K562 (cell line): ENCODE measurements at regions not wholly inside any gene's neighbourhood (a gene's known extent, or its start where the extent isn't known, plus 50 kb on each side); places are given as distances from the start of the nearest gene placed in this dataset.

Experiments
- ATAC-seq: fragments of 200-7000 bp; cut with Tn5 transposase; 3 replicates; pipeline ENCODE4 v1.9.1; 2020; ENCODE audit warnings: moderate library complexity
- BruUV-seq: library from RNA; stranded (reverse); fragments of 400-500 nt; replicated peaks from 2 replicates; lab custom pipeline; 2021; lab: Mats Ljungman, UMichigan
- CTCF ChIA-PET: fragments of 300-600 bp; formaldehyde crosslinking; extraction: SDS; loops from one replicate; lab custom pipeline; 2021; ENCODE audit warnings: low intra/inter-chr PET ratio; lab: Yijun Ruan, JAX
- POLR2A ChIA-PET: fragments of 300-600, 350-650 bp; sonication (Branson Sonifier 250); formaldehyde crosslinking; extraction: SDS; loops from one replicate; lab custom pipeline; 2021; ENCODE audit warnings: antibody characterized with exemption, inconsistent platforms; lab: Yijun Ruan, JAX
- DNase-seq, 4 experiments: peaks; one replicate each; pipeline versions ENCODE4 v3.0.0 to v3.0.0-alpha.2; 2011 to 2018; ENCODE audit warnings: low spot score in 3 of 4, mixed read lengths in 3 of 4; ENCODE audit errors: extremely low read depth in 1 of 4
- FAIRE-seq: peaks from 2 replicates; lab custom pipeline; 2011; peaks lifted over from hg19 to GRCh38; lab: Jason Lieb, UNC
- H2AFZ ChIP-seq: 2 replicates; pipeline ENCODE4 v1.6.0; 2011; ENCODE audit warnings: low read depth, low read length, control low read depth, inconsistent platforms
- H3K27ac ChIP-seq: fragments of 200-600 bp; 3 replicates; pipeline ENCODE4 v1.8.0; 2011; ENCODE audit warnings: low read depth, mild to moderate bottlenecking, control low read depth, inconsistent platforms, low read length, moderate library complexity, mixed read lengths; ENCODE audit errors: extremely low read depth
- H3K27me3 ChIP-seq, 2 experiments: fragments of 300-600 bp in 1 of 2; 2 replicates in 1 of 2; 3 replicates in 1 of 2; pipeline versions ENCODE4 v1.6.0 to v1.8.0; 2011; ENCODE audit warnings: inconsistent platforms in 2 of 2, low read length in 2 of 2, mild to moderate bottlenecking in 1 of 2, mixed read lengths in 1 of 2, moderate library complexity in 1 of 2; ENCODE audit not compliant: control insufficient read depth in 2 of 2, insufficient read depth in 2 of 2
- H3K36me3 ChIP-seq: fragments of 300-600 bp; 3 replicates; pipeline ENCODE4 v1.8.0; 2011; ENCODE audit warnings: mild to moderate bottlenecking, low read length, inconsistent platforms; ENCODE audit not compliant: control insufficient read depth, insufficient read depth
- H3K4me1 ChIP-seq, 2 experiments: fragments of 200-600 bp in 1 of 2; replicated peaks in 1 of 2; 2 replicates in 1 of 2; 3 replicates in 1 of 2; pipeline versions ENCODE4 v1.5.1 to v1.8.0; 2011; ENCODE audit warnings: inconsistent platforms in 2 of 2, low read length in 2 of 2, mild to moderate bottlenecking in 1 of 2, mixed read lengths in 1 of 2, moderate library complexity in 1 of 2; ENCODE audit not compliant: control insufficient read depth in 2 of 2, insufficient read depth in 2 of 2
- H3K4me2 ChIP-seq: 2 replicates; pipeline ENCODE4 v1.6.1; 2011; ENCODE audit warnings: low read length, control low read depth, inconsistent platforms, mixed read lengths; ENCODE audit not compliant: insufficient read depth
- H3K4me3 ChIP-seq: fragments of 200-600 bp; sonication (generic), shearing (Covaris generic); 2 replicates; pipeline ENCODE4 v1.5.1; 2016; ENCODE audit warnings: control low read depth, inconsistent platforms
- H3K79me2 ChIP-seq: fragments of 200-600 bp; 3 replicates; pipeline ENCODE4 v1.8.0; 2011; ENCODE audit warnings: low read length, inconsistent platforms; ENCODE audit not compliant: control insufficient read depth, insufficient read depth
- H3K9ac ChIP-seq, 2 experiments: 2 replicates each; pipeline versions ENCODE4 v1.6.0 to v1.6.1; 2011; ENCODE audit warnings: low read depth in 2 of 2, low read length in 2 of 2, control low read depth in 1 of 2, inconsistent platforms in 1 of 2, mild to moderate bottlenecking in 1 of 2, mixed read lengths in 1 of 2; ENCODE audit not compliant: insufficient read depth in 1 of 2
- H3K9me1 ChIP-seq: one replicate; pipeline ENCODE4 v1.6.0; 2011; ENCODE audit warnings: inconsistent platforms, mild to moderate bottlenecking, low read length, moderate library complexity; ENCODE audit not compliant: control insufficient read depth, insufficient read depth
- H3K9me3 ChIP-seq: replicated peaks from 2 replicates; pipeline ENCODE4 v1.5.1; 2011; ENCODE audit warnings: low read depth, low read length, inconsistent platforms; ENCODE audit not compliant: control insufficient read depth, insufficient read depth
- H4K20me1 ChIP-seq: replicated peaks from 2 replicates; pipeline ENCODE4 v1.6.1; 2011; ENCODE audit warnings: low read length, inconsistent platforms, mixed read lengths; ENCODE audit not compliant: control insufficient read depth, insufficient read depth
- BRD9 ChIP-seq: fragments of 450-650 bp; IDR thresholded peaks from 2 replicates; pipeline ENCODE4 v1.6.1; 2018; ENCODE audit warnings: low read depth; ENCODE audit not compliant: partially characterized antibody
- CEBPB ChIP-seq: fragments of 450-650 bp; IDR thresholded peaks from 2 replicates; pipeline ENCODE4 v1.6.1; 2016; ENCODE audit warnings: missing genetic modification characterization, missing compliant biosample characterization
- CTBP1 ChIP-seq: fragments of 450-650 bp; IDR thresholded peaks from 2 replicates; pipeline ENCODE4 v1.6.1; 2016; ENCODE audit warnings: borderline replicate concordance
- DMBX1 ChIP-seq: fragments of 250-450 bp; sonication (Bioruptor Pico); IDR thresholded peaks from 2 replicates; pipeline ENCODE4 v1.8.0; 2022; ENCODE audit warnings: inconsistent platforms, mild to moderate bottlenecking, moderate library complexity, borderline replicate concordance
- KLF10 ChIP-seq: fragments of 250-450 bp; sonication (Bioruptor Pico); IDR thresholded peaks from 2 replicates; pipeline ENCODE4 v1.6.1; 2021; ENCODE audit warnings: matching md5 sums
- LEF1 ChIP-seq: fragments of 450-650 bp; IDR thresholded peaks from 2 replicates; pipeline ENCODE4 v1.6.1; 2016; ENCODE audit warnings: mild to moderate bottlenecking
- PML ChIP-seq: IDR thresholded peaks from 2 replicates; pipeline ENCODE4 v1.6.1; 2012; ENCODE audit warnings: low read length, inconsistent platforms
- POLR2AphosphoS2 ChIP-seq: IDR thresholded peaks from 2 replicates; pipeline ENCODE4 v1.6.1; 2012; ENCODE audit warnings: low read length, improper control_type of control experiment
- POU5F1 ChIP-seq: fragments of 150-350 bp; IDR thresholded peaks from 2 replicates; pipeline ENCODE4 v1.6.1; 2014; ENCODE audit warnings: borderline replicate concordance, low read length, low read depth, mild to moderate bottlenecking; ENCODE audit not compliant: partially characterized antibody
- RBFOX2 ChIP-seq: fragments of 200-400 bp; formaldehyde crosslinking; IDR thresholded peaks from 2 replicates; pipeline ENCODE4 v1.6.1; 2017; ENCODE audit warnings: low read depth, mild to moderate bottlenecking, low read length, moderate library complexity
- SAFB ChIP-seq: fragments of 200-400 bp; formaldehyde crosslinking; IDR thresholded peaks from 2 replicates; pipeline ENCODE4 v1.6.1; 2017; ENCODE audit warnings: low read depth, low read length, borderline replicate concordance
- SMAD2 ChIP-seq: fragments of 150-350 bp; IDR thresholded peaks from 2 replicates; pipeline ENCODE4 v1.6.1; 2014; ENCODE audit warnings: low read depth, mild to moderate bottlenecking, low read length
- ZBTB1 ChIP-seq: sonication (generic); formaldehyde crosslinking; IDR thresholded peaks from 2 replicates; pipeline ENCODE4 v1.8.1; 2023; ENCODE audit warnings: missing genetic modification reagents, low read depth, mild to moderate bottlenecking, borderline replicate concordance
- ZNF124 ChIP-seq: sonication (generic); formaldehyde crosslinking; IDR thresholded peaks from 2 replicates; pipeline ENCODE4 v1.8.1; 2022; ENCODE audit warnings: missing genetic modification reagents
- ZNF24 ChIP-seq: fragments of 450-650 bp; IDR thresholded peaks from 2 replicates; pipeline ENCODE4 v1.6.1; 2016
- WGBS: fragments of 100-300 bp; shearing (Covaris generic); methylation state at CpG from one replicate; pipeline ENCODE4 v1.1.6; 2016; ENCODE audit warnings: low coverage, mixed read lengths; ENCODE audit not compliant: insufficient coverage; ENCODE audit errors: missing lambda C conversion rate; 5-methylcytosine and 5-hydroxymethylcytosine counted together
- in situ Hi-C: fragments of 300-500 bp; cut with MboI; formaldehyde crosslinking; loops from 4 replicates; pipeline ENCODE4 v1.15.0; 2018; ENCODE audit warnings: inconsistent platforms, mixed read lengths
- intact Hi-C: fragments of 100-400 bp; cut with micrococcal nuclease; formaldehyde crosslinking; loops from 2 replicates; pipeline ENCODE4 v1.14.2; 2022
- TF ChIP-seq, protein P1 (sequence below), 2 experiments: fragments of 450-650 bp; IDR thresholded peaks; 2 replicates each; pipeline ENCODE4 v1.6.1; 2016
- TF ChIP-seq, protein P2 (sequence below): fragments of 450-650 bp; IDR thresholded peaks from 2 replicates; pipeline ENCODE4 v1.6.1; 2016; ENCODE audit warnings: mild to moderate bottlenecking

DNA sequence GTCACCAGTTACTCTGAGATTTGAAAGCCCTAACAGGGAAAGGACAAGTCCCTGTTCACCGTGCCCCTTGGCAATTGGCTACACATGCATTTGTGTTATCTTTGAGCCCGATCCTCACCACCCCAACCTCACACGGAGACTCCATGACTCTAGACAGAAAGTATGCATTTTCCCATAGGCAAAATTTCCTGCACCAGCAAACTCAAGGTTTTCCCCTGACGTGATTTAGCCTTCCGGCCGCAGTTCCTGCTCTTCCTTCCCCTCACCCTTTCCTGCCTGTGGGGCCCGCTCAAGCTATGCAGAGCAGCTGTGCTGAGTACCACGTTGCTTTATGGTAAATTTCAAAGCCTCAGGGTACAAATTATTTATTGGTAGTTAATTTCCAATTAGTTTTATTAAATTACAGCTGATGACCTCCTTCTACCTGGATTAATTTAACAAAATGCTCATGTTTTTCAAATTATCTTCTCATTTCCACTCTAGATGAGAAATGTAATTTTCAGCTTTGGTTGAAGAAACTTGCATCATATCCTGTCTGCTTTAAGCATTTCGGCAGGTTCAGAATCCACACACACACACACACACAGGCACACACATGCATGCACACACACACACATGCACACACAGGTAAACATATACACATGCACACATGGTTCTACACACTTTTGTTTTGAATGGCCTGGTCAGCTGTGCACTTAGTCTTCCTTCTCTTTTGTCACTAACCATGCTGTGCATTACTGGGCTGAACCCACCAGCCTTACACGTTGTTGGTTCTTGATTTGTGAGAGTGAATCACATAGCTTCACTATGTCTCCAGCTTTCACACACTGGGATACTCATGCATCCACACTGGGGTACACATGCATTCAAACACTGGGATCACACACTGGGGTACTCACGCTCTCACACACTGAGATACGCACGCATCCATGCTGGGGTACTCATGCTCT is 283.1 kb upstream of the PITRM1 start (continued):
- no peak for TF ChIP-seq ZNF124
- TF ChIP-seq SMAD2, result no peak
- TF ChIP-seq RBFOX2, result no peak
- no peak for TF ChIP-seq BRD9

DNA sequence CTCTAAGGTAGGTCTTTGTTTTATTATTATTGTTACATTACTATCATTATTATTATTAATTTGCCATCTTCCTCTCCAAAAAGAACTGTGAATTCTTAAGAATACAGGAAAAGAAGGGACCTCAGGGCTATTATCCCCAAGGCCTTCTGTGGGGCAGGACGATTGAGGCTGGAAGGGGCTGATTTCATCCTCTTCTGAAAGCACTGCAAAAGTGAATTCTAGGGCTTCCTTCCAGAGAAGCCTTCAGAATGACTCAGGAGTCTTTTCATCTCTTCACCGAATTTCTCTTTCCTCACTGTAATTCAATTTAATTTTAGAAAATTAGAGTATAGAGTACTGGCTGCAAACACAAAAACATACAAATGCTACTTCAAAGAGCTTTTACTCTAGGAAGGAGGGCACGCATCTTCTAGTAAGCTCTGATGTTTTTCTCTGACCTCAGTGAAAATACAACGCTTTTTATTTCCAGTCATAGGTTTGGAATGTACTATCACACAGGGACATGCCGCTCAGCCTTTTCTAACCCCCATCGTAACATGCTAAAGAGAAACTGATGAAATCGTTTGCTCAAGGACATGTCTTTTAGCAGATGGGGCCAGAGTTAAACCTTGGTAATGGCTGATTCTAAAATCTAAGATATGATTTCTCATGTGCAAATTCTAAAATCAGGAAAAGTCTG is 280.2 kb upstream of the PITRM1 start:
- Histone ChIP-seq H3K27ac (no peak overlapping the region), H3K9me3 (no peaks in the 10 kb centered on the region), H3K36me3 (no peaks in the 10 kb centered on the region), H4K20me1 (no peaks in the 10 kb centered on the region; the same call in 1 of the 2 replicates), H3K4me2 (no peak overlapping the region), H3K4me1 (no peaks in the 10 kb centered on the region), H3K4me3 (no peak overlapping the region), H3K27me3 (peaks cover 0 to 16% of the 10 kb centered on the region in 2 experiments; a peak in 3 of 5 replicates), H3K79me2 (no peaks in the 10 kb centered on the region), H3K9me1 (no peaks in the 10 kb centered on the region), H3K9ac (no peak overlapping the region), H2AFZ (no peak overlapping the region)
- WGBS, result 11% methylated on average over 7 of the region's 7 CpGs
- ChIA-PET POLR2A (interaction anchor here (1.2 to 1.7 kb wide), 2 partner anchors 17 to 27 kb away, joined by 3 to 6 read pairs; no protein-coding TSS in a partner anchor), CTCF (no interaction called here)
- ATAC-seq (no peak), FAIRE-seq (no peak), DNase-seq (no peak)
- no TSS peak for BruUV-seq
- intact Hi-C loops (no loop called here), in situ Hi-C loops (no loop called here)
- TF ChIP-seq KLF10 (CRISPR knock-in tag) (no peak), ZBTB1 (no peak), CTBP1 (no peak), POLR2AphosphoS2 (no peak), PML (no peak), POU5F1 (no peak), DMBX1 (CRISPR knock-in tag) (no peak), LEF1 (no peak), CEBPB (no peak), SAFB (no peak), ZNF24 (no peak)
- TF ChIP-seq, protein P1, sequence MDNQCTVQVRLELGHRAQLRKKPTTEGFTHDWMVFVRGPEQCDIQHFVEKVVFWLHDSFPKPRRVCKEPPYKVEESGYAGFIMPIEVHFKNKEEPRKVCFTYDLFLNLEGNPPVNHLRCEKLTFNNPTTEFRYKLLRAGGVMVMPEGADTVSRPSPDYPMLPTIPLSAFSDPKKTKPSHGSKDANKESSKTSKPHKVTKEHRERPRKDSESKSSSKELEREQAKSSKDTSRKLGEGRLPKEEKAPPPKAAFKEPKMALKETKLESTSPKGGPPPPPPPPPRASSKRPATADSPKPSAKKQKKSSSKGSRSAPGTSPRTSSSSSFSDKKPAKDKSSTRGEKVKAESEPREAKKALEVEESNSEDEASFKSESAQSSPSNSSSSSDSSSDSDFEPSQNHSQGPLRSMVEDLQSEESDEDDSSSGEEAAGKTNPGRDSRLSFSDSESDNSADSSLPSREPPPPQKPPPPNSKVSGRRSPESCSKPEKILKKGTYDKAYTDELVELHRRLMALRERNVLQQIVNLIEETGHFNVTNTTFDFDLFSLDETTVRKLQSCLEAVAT (IDR thresholded peaks at IDR 0.05), result no peak
- TF ChIP-seq, protein P2, sequence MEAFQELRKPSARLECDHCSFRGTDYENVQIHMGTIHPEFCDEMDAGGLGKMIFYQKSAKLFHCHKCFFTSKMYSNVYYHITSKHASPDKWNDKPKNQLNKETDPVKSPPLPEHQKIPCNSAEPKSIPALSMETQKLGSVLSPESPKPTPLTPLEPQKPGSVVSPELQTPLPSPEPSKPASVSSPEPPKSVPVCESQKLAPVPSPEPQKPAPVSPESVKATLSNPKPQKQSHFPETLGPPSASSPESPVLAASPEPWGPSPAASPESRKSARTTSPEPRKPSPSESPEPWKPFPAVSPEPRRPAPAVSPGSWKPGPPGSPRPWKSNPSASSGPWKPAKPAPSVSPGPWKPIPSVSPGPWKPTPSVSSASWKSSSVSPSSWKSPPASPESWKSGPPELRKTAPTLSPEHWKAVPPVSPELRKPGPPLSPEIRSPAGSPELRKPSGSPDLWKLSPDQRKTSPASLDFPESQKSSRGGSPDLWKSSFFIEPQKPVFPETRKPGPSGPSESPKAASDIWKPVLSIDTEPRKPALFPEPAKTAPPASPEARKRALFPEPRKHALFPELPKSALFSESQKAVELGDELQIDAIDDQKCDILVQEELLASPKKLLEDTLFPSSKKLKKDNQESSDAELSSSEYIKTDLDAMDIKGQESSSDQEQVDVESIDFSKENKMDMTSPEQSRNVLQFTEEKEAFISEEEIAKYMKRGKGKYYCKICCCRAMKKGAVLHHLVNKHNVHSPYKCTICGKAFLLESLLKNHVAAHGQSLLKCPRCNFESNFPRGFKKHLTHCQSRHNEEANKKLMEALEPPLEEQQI, result no peak
